ENCODE measurements at regions not wholly inside any gene's neighbourhood (a gene's known extent, or its start where the extent isn't known, plus 50 kb on each side); places are given as distances from the start of the nearest gene placed in this dataset.
A peak's percentile ranks its signal among the peaks of the same experiment; 100 is the strongest.

- H3K27ac ChIP-seq (ENCODE audit: low read length): no peak overlapping the region
- WGBS (ENCODE audit: insufficient coverage): no CpG with 5 or more reads among the region's 3 CpGs
- no peaks in the 10 kb centered on the region for H3K4me1 ChIP-seq (ENCODE audit: control insufficient read depth, insufficient read depth, low read length)
- no peak for DNase-seq
- no peaks in the 10 kb centered on the region for H3K36me3 ChIP-seq (ENCODE audit: control insufficient read depth, insufficient read depth, low read length)
- no peaks in the 10 kb centered on the region for H3K27me3 ChIP-seq (ENCODE audit: control insufficient read depth, insufficient read depth, low read length)
- no peaks in the 10 kb centered on the region for H3K9me3 ChIP-seq (replicated peaks; ENCODE audit: control insufficient read depth, low read depth, low read length)
- no peak overlapping the region for H3K4me3 ChIP-seq (ENCODE audit: low read length)
Measured at GRCh38 chr13:47087241-47087640, 190.4 kb upstream of the HTR2A start.

- Histone ChIP-seq H3K4me3 (ENCODE audit: low read length) (no peak overlapping the region), H3K36me3 (ENCODE audit: control insufficient read depth, insufficient read depth, low read length) (no peaks in the 10 kb centered on the region), H3K27me3 (ENCODE audit: control insufficient read depth, insufficient read depth, low read length) (no peaks in the 10 kb centered on the region), H3K4me1 (ENCODE audit: control insufficient read depth, insufficient read depth, low read length) (no peaks in the 10 kb centered on the region), H3K27ac (ENCODE audit: low read length) (no peak overlapping the region), H3K9me3 (replicated peaks; ENCODE audit: control insufficient read depth, low read depth, low read length) (no peaks in the 10 kb centered on the region)
- no CpG with 5 or more reads among the region's 1 CpG for WGBS (ENCODE audit: insufficient coverage)
- no peak for DNase-seq
Measured at GRCh38 chr13:47085346-47085745, 188.5 kb upstream of the HTR2A start.

GRCh38 chr13:47081850-47082249 is 185.0 kb upstream of the HTR2A start:
- no peaks in the 10 kb centered on the region for H3K4me1 ChIP-seq (ENCODE audit: control insufficient read depth, insufficient read depth, low read length)
- no peaks in the 10 kb centered on the region for H3K36me3 ChIP-seq (ENCODE audit: control insufficient read depth, insufficient read depth, low read length)
- no peak overlapping the region for H3K4me3 ChIP-seq (ENCODE audit: low read length)
- no peaks in the 10 kb centered on the region for H3K9me3 ChIP-seq (replicated peaks; ENCODE audit: control insufficient read depth, low read depth, low read length)
- H3K27ac ChIP-seq (ENCODE audit: low read length): no peak overlapping the region
- DNase-seq: no peak
- no CpG with 5 or more reads among the region's 1 CpG for WGBS (ENCODE audit: insufficient coverage)
- H3K27me3 ChIP-seq (ENCODE audit: control insufficient read depth, insufficient read depth, low read length): no peaks in the 10 kb centered on the region

DNA sequence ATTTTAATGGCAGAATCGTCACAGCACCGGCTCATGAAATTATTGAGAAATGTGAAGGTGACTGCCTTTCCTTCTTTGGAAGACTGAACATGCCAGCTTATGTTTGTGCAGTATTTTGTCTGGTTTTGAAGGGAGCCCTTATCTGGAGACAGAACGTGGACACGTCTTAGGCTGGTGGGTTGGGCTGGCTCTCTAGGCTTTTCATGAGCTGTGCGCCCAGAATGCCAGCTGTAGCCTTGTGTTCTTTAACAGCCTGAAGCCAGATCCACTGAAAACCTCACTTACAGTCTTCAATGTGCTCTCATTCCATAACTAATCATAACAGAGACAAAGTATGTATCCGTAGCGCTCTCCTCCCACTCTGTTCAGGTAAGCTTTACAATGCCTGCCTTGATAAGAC is 184.4 kb upstream of the HTR2A start:
- no peaks in the 10 kb centered on the region for H3K9me3 ChIP-seq (replicated peaks; ENCODE audit: control insufficient read depth, low read depth, low read length)
- no peak overlapping the region for H3K4me3 ChIP-seq (ENCODE audit: low read length)

DNA sequence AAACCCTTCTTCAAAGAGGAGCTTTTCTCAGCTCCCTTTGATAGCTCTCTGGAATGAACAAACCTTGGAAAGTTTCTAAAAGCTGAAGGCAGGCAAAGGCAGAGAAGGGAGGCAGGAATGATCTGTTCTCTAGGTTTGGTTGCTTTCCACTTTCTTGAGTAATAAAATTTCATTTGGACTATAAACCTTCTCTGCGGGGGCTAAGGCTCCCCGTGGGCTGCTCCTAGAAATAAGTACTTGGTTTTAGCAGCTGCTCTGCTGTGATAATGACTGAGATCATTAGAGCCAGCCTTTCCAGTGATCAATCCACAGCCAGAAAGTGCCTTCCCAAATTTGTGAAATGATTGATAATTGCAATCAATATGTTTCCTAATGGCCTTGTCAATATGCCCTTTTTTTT is 183.8 kb upstream of the HTR2A start:
- WGBS (ENCODE audit: insufficient coverage): no CpG with 5 or more reads among the region's 2 CpGs

More for the DNA sequence above, 184.4 kb upstream of the HTR2A start:
- H3K27ac ChIP-seq (ENCODE audit: low read length): no peak overlapping the region
- DNase-seq: no peak
- WGBS (ENCODE audit: insufficient coverage): 88% methylated on average over 4 of the region's 7 CpGs
- H3K27me3 ChIP-seq (ENCODE audit: control insufficient read depth, insufficient read depth, low read length): no peaks in the 10 kb centered on the region
- no peaks in the 10 kb centered on the region for H3K36me3 ChIP-seq (ENCODE audit: control insufficient read depth, insufficient read depth, low read length)
- H3K4me1 ChIP-seq (ENCODE audit: control insufficient read depth, insufficient read depth, low read length): no peaks in the 10 kb centered on the region

GRCh38 chr13:47076500-47076899 is 179.6 kb upstream of the HTR2A start:
- no peaks in the 10 kb centered on the region for H3K36me3 ChIP-seq (ENCODE audit: control insufficient read depth, insufficient read depth, low read length)
- peaks cover 5% of the 10 kb centered on the region for H3K9me3 ChIP-seq (replicated peaks; ENCODE audit: control insufficient read depth, low read depth, low read length)
- DNase-seq: no peak
- WGBS (ENCODE audit: insufficient coverage): 80% methylated on average over 1 of the region's 2 CpGs
- no peak overlapping the region for H3K4me3 ChIP-seq (ENCODE audit: low read length)
- no peaks in the 10 kb centered on the region for H3K4me1 ChIP-seq (ENCODE audit: control insufficient read depth, insufficient read depth, low read length)
- H3K27me3 ChIP-seq (ENCODE audit: control insufficient read depth, insufficient read depth, low read length): no peaks in the 10 kb centered on the region
- H3K27ac ChIP-seq (ENCODE audit: low read length): no peak overlapping the region

More for the DNA sequence above, 183.8 kb upstream of the HTR2A start:
- H3K36me3 ChIP-seq (ENCODE audit: control insufficient read depth, insufficient read depth, low read length): no peaks in the 10 kb centered on the region
- H3K4me3 ChIP-seq (ENCODE audit: low read length): no peak overlapping the region
- no peak overlapping the region for H3K27ac ChIP-seq (ENCODE audit: low read length)
- no peak for DNase-seq
- H3K27me3 ChIP-seq (ENCODE audit: control insufficient read depth, insufficient read depth, low read length): no peaks in the 10 kb centered on the region
- H3K4me1 ChIP-seq (ENCODE audit: control insufficient read depth, insufficient read depth, low read length): no peaks in the 10 kb centered on the region
- no peaks in the 10 kb centered on the region for H3K9me3 ChIP-seq (replicated peaks; ENCODE audit: control insufficient read depth, low read depth, low read length)

GRCh38 chr13:47069133-47069532 is 172.3 kb upstream of the HTR2A start:
- H3K36me3 ChIP-seq (ENCODE audit: control insufficient read depth, insufficient read depth, low read length): no peaks in the 10 kb centered on the region
- H3K4me3 ChIP-seq (ENCODE audit: low read length): no peak overlapping the region
- H3K4me1 ChIP-seq (ENCODE audit: control insufficient read depth, insufficient read depth, low read length): no peaks in the 10 kb centered on the region
- H3K27ac ChIP-seq (ENCODE audit: low read length): no peak overlapping the region
- H3K9me3 ChIP-seq (replicated peaks; ENCODE audit: control insufficient read depth, low read depth, low read length): peaks cover 5% of the 10 kb centered on the region
- 100% methylated on average over 1 of the region's 3 CpGs for WGBS (ENCODE audit: insufficient coverage)
- DNase-seq: no peak
- H3K27me3 ChIP-seq (ENCODE audit: control insufficient read depth, insufficient read depth, low read length): no peaks in the 10 kb centered on the region

DNA sequence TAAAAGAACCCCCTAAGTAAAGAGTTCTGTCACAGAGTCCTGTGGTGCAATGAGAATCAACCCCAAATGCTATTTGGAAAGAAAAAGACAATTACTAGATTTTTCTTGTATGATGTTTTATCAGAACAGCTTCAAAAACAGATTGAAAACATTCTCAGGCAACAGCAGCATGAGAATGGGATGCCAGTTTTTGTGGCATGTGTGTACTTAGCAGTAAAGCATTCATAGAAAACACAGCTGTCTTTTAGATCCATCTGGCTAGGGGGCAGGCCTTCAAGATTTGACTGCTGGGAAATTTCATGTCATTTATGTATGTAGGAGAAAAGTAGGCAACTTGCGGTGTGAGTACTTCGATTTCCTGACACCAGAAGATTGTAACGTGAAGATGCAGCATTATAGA is 170.5 kb upstream of the HTR2A start:
- no peak overlapping the region for H3K4me3 ChIP-seq (ENCODE audit: low read length)
- no peak overlapping the region for H3K27ac ChIP-seq (ENCODE audit: low read length)
- peak; percentile 3 for DNase-seq
- no peaks in the 10 kb centered on the region for H3K4me1 ChIP-seq (ENCODE audit: control insufficient read depth, insufficient read depth, low read length)
- no peaks in the 10 kb centered on the region for H3K36me3 ChIP-seq (ENCODE audit: control insufficient read depth, insufficient read depth, low read length)
- no peaks in the 10 kb centered on the region for H3K27me3 ChIP-seq (ENCODE audit: control insufficient read depth, insufficient read depth, low read length)
- WGBS (ENCODE audit: insufficient coverage): 60% methylated on average over 3 of the region's 3 CpGs
- no peaks in the 10 kb centered on the region for H3K9me3 ChIP-seq (replicated peaks; ENCODE audit: control insufficient read depth, low read depth, low read length)

GRCh38 chr13:47066226-47066625 is 169.4 kb upstream of the HTR2A start:
- no peaks in the 10 kb centered on the region for H3K4me1 ChIP-seq (ENCODE audit: control insufficient read depth, insufficient read depth, low read length)
- DNase-seq: peak; percentile 22
- no peaks in the 10 kb centered on the region for H3K9me3 ChIP-seq (replicated peaks; ENCODE audit: control insufficient read depth, low read depth, low read length)
- no peak overlapping the region for H3K4me3 ChIP-seq (ENCODE audit: low read length)
- no peak overlapping the region for H3K27ac ChIP-seq (ENCODE audit: low read length)
- no peaks in the 10 kb centered on the region for H3K36me3 ChIP-seq (ENCODE audit: control insufficient read depth, insufficient read depth, low read length)
- H3K27me3 ChIP-seq (ENCODE audit: control insufficient read depth, insufficient read depth, low read length): no peaks in the 10 kb centered on the region

- Histone ChIP-seq H3K4me1 (ENCODE audit: control insufficient read depth, insufficient read depth, low read length) (no peaks in the 10 kb centered on the region), H3K36me3 (ENCODE audit: control insufficient read depth, insufficient read depth, low read length) (no peaks in the 10 kb centered on the region), H3K27me3 (ENCODE audit: control insufficient read depth, insufficient read depth, low read length) (no peaks in the 10 kb centered on the region), H3K4me3 (ENCODE audit: low read length) (no peak overlapping the region), H3K9me3 (replicated peaks; ENCODE audit: control insufficient read depth, low read depth, low read length) (no peaks in the 10 kb centered on the region), H3K27ac (ENCODE audit: low read length) (no peak overlapping the region)
- no peak for DNase-seq
- no CpG with 5 or more reads among the region's 2 CpGs for WGBS (ENCODE audit: insufficient coverage)
Measured at GRCh38 chr13:47064381-47064780, 167.5 kb upstream of the HTR2A start.

GRCh38 chr13:47049276-47049989 is 152.6 kb upstream of the HTR2A start:
- Histone ChIP-seq H3K4me1 (ENCODE audit: control insufficient read depth, insufficient read depth, low read length) (no peaks in the 10 kb centered on the region), H3K36me3 (ENCODE audit: control insufficient read depth, insufficient read depth, low read length) (no peaks in the 10 kb centered on the region), H3K4me3 (ENCODE audit: low read length) (no peak overlapping the region), H3K27me3 (ENCODE audit: control insufficient read depth, insufficient read depth, low read length) (no peaks in the 10 kb centered on the region), H3K9me3 (replicated peaks; ENCODE audit: control insufficient read depth, low read depth, low read length) (no peaks in the 10 kb centered on the region), H3K27ac (ENCODE audit: low read length) (no peak overlapping the region)
- no peak for DNase-seq
- WGBS (ENCODE audit: insufficient coverage): 64% methylated on average over 2 of the region's 4 CpGs

Measured in muscle of leg (tissue), 3 donors.